Psoas muscle (tissue), 7 donors: ENCODE measurements at regions not wholly inside any gene's neighbourhood (a gene's known extent, or its start where the extent isn't known, plus 50 kb on each side); places are given as distances from the start of the nearest gene placed in this dataset.

Experiments used
- ATAC-seq, 4 donors: fragments of 200-7000 bp; cut with Tn5 transposase; one replicate each; pipeline ENCODE4 v1.9.1; 2020; ENCODE audit warnings: moderate library complexity in 3 of 4, mild to moderate bottlenecking in 2 of 4
- DNase-seq, 2 donors: peaks; one replicate each; pipeline ENCODE4 v3.0.0-alpha.2; 2020
- H3K27ac ChIP-seq: fragments of 200-600 bp; one replicate; pipeline ENCODE4 v1.8.0; 2022
- H3K27me3 ChIP-seq, 3 donors: fragments of 200-600 bp in 1 of 3; one replicate each; pipeline versions ENCODE4 v1.6.1 to v1.8.0; 2013 to 2022; ENCODE audit warnings: low read length in 2 of 3, mild to moderate bottlenecking in 2 of 3, moderate library complexity in 1 of 3; ENCODE audit not compliant: insufficient read depth in 3 of 3
- H3K36me3 ChIP-seq, 2 donors: fragments of 200-600 bp in 1 of 2; one replicate each; pipeline versions ENCODE4 v1.6.1 to v1.8.0; 2013 to 2022; ENCODE audit warnings: low read depth in 1 of 2, mild to moderate bottlenecking in 1 of 2, moderate library complexity in 1 of 2; ENCODE audit not compliant: insufficient read depth in 1 of 2
- H3K4me1 ChIP-seq: fragments of 200-600 bp; one replicate; pipeline ENCODE4 v1.8.0; 2022
- H3K4me3 ChIP-seq: fragments of 200-600 bp; one replicate; pipeline ENCODE4 v1.8.0; 2022; ENCODE audit warnings: mild to moderate bottlenecking
- H3K9me3 ChIP-seq: fragments of 200-600 bp; one replicate; pipeline ENCODE4 v1.8.0; 2022
- CTCF ChIP-seq: fragments of 200-600 bp; IDR thresholded peaks from one replicate; pipeline ENCODE4 v1.8.0; 2022; ENCODE audit warnings: antibody characterized with exemption
- WGBS, 3 donors: extraction: QIAGEN DNeasy Blood & Tissue Kit; methylation state at CpG; one replicate each; pipeline versions ENCODE4 v1.1.6 to v1.1.7; 2013; 5-methylcytosine and 5-hydroxymethylcytosine counted together
- intact Hi-C, 2 donors: fragments of 100-400 bp; cut with DNase I; formaldehyde crosslinking; loops; one replicate each; pipeline versions ENCODE4 v1.11.0 to v1.14.2; 2022
- donor health status: healthy with polysubstance abuse.
- donor health status: DM: no; HTN: no; CAD: no; lungs with moderate emphysema.
- donor health status: Bipolar disorder and iron deficiency.
- donor health status: healthy.
- donor health status: DM: yes; HTN: yes; CAD: no.
- donor health status: DM: no; HTN: no; CAD: no.
- donor health status: DM: yes; HTN: yes; CAD: no.

- Histone ChIP-seq H3K9me3 (no peaks in the 10 kb centered on the region), H3K36me3 (no peaks in the 10 kb centered on the region), H3K4me1 (no peaks in the 10 kb centered on the region), H3K4me3 (no peak overlapping the region), H3K27me3 (no peaks in the 10 kb centered on the region), H3K27ac (no peak overlapping the region)
- intact Hi-C loops: loop anchor here in 1 of 2 donors (10.0 kb wide), 1 partner anchor 1301 kb away; no protein-coding TSS in a partner anchor
- ATAC-seq: no peak
- TF ChIP-seq CTCF: no peak
- 73 to 82% (median 77%) methylated on average over 4 of the region's 4 CpGs for WGBS, 3 donors
- DNase-seq: no peak
These were observed 133.4 kb downstream of the HRH4 start for GRCh38 chr18:24593886-24594285.

DNA sequence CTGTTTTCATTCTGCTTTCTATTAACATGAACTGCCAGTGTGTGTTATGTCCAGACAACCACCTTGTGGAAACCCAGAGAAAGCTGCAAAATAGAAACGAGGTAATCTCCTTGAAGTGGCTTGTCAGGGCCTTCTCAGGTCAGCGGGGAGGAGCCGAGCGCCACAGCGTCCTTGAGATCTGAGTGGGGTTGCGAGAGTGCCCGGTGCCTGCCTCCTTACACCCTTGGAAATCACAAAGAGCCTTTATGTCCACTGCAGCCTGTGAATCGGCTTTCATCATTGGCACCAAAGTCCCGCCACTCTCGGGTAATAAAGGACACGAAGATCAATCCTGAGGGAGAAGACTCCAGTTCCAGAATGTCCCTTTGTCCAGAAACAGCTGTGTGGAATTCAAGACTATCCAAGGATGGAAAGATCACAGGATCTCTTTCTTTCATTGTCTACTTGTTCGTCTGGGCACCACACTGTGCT, 135.2 kb downstream of the HRH4 start:
- Histone ChIP-seq H3K4me1 (no peaks in the 10 kb centered on the region), H3K4me3 (no peak overlapping the region), H3K27ac (no peak overlapping the region), H3K27me3 (peaks cover 0 to 5% (median 0%) of the 10 kb centered on the region in 3 donors), H3K36me3 (no peaks in the 10 kb centered on the region), H3K9me3 (no peaks in the 10 kb centered on the region)
- ATAC-seq (no peak), DNase-seq (no peak)
- no peak for TF ChIP-seq CTCF
- 57 to 68% (median 65%) methylated on average over 12 of the region's 12 CpGs for WGBS, 3 donors
- intact Hi-C loops: loop anchor here (5.0 to 10.0 kb wide), 2 partner anchors 132 to 1299 kb away; no protein-coding TSS in a partner anchor

DNA sequence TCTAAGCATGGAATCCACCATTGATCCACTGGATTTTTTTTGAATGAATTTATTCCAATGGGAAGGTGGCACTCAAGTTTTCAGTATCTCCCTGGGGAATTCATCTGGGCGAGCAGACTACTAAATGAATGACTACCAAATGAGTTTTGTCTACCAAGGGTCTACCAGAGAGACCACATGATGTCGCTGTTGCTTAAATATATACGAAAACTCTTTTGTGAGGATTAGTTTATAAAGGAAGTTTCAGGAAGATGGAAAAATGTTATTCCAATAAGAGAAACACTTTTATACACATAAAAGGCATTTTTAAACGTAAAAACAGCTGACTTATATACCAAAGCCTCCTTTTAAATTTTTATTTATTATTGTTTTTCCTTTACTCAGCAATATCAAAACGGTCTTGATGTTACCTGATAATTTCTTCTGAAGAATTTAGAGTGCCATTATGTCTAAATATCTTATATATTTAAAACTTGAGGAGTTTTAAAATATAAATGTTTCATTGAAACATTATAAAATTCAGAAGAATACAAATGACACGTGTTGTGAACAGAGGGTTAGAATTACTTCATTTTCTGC, 139.7 kb downstream of the HRH4 start:
- Histone ChIP-seq H3K27ac (no peak overlapping the region), H3K4me3 (no peak overlapping the region), H3K36me3 (no peaks in the 10 kb centered on the region), H3K27me3 (peaks cover 0 to 5% (median 0%) of the 10 kb centered on the region in 3 donors), H3K9me3 (no peaks in the 10 kb centered on the region), H3K4me1 (no peaks in the 10 kb centered on the region)
- intact Hi-C loops: no loop called here
- ATAC-seq: no peak
- WGBS, 3 donors: 25 to 29% (median 28%) methylated on average over 6 of the region's 6 CpGs
- DNase-seq: no peak
- peak; percentile 57 for TF ChIP-seq CTCF

GRCh38 chr18:24601585-24601984, 141.1 kb downstream of the HRH4 start:
- Histone ChIP-seq H3K4me3 (no peak overlapping the region), H3K36me3 (no peaks in the 10 kb centered on the region), H3K9me3 (no peaks in the 10 kb centered on the region), H3K4me1 (no peaks in the 10 kb centered on the region), H3K27ac (no peak overlapping the region), H3K27me3 (peaks cover 0 to 5% (median 0%) of the 10 kb centered on the region in 3 donors)
- ATAC-seq: no peak
- 78 to 82% (median 81%) methylated on average over 1 of the region's 1 CpG for WGBS, 3 donors
- no peak for DNase-seq
- no peak for TF ChIP-seq CTCF
- intact Hi-C loops: no loop called here

DNA sequence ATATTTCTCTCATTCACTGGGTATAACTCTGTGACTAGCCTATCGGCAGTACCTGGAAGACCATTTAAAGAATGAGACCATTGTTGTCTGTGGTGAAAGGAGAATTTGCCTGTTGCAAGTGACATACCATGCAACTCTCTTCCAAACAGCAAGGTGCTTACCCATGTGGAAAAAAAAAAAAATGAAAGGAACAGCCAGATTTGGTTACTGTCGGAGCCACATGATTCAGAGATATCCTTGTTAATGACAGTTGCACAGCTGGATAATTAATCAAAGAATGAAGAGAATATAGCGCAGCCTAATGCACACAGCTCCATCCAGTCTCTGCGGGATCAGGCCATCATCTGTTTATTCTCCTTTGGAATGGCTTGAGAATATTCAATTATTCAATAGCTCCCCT, 141.8 kb downstream of the HRH4 start:
- Histone ChIP-seq H3K9me3 (no peaks in the 10 kb centered on the region), H3K27me3 (peaks cover 0 to 5% (median 0%) of the 10 kb centered on the region in 3 donors), H3K36me3 (no peaks in the 10 kb centered on the region), H3K4me3 (no peak overlapping the region), H3K4me1 (no peaks in the 10 kb centered on the region), H3K27ac (no peak overlapping the region)
- no peak for TF ChIP-seq CTCF
- ATAC-seq (no peak), DNase-seq (no peak)
- WGBS, 3 donors: 75 to 82% (median 79%) methylated on average over 4 of the region's 4 CpGs
- intact Hi-C loops: no loop called here
